Neuron (in vitro differentiated cells): ENCODE measurements at regions not wholly inside any gene's neighbourhood (a gene's known extent, or its start where the extent isn't known, plus 50 kb on each side); places are given as distances from the start of the nearest gene placed in this dataset.
A peak's percentile ranks its signal among the peaks of the same experiment; 100 is the strongest.

ENCODE experiments used
- H2AFZ ChIP-seq: one replicate; pipeline ENCODE4 v1.6.1; 2013; ENCODE audit warnings: low read depth, mild to moderate bottlenecking, inconsistent platforms, low read length, moderate library complexity
- H3K27me3 ChIP-seq: one replicate; pipeline ENCODE4 v1.6.1; 2013; ENCODE audit warnings: low read length; ENCODE audit not compliant: insufficient read depth
- H3K36me3 ChIP-seq: one replicate; pipeline ENCODE4 v1.6.1; 2013; ENCODE audit warnings: low read length; ENCODE audit not compliant: insufficient read depth
- H3K4me1 ChIP-seq: one replicate; pipeline ENCODE4 v1.6.1; 2013; ENCODE audit warnings: low read length; ENCODE audit not compliant: insufficient read depth
- H3K4me3 ChIP-seq: 2 replicates; pipeline ENCODE4 v1.5.1; 2013; ENCODE audit warnings: mild to moderate bottlenecking, low read length, moderate library complexity
- H3K9me3 ChIP-seq: one replicate; pipeline ENCODE4 v1.6.1; 2013; ENCODE audit warnings: low read length

- Histone ChIP-seq H3K36me3 (no peaks in the 10 kb centered on the region), H3K4me3 (no peak overlapping the region), H3K27me3 (no peaks in the 10 kb centered on the region), H3K4me1 (no peaks in the 10 kb centered on the region), H3K9me3 (no peaks in the 10 kb centered on the region), H2AFZ (no peak overlapping the region)
Observed at GRCh38 chr4:132556316-132556715, 592.8 kb upstream of the PCDH10 start.

GRCh38 chr4:132557660-132558059 is 591.4 kb upstream of the PCDH10 start:
- H3K27me3 ChIP-seq, result no peaks in the 10 kb centered on the region
- H2AFZ ChIP-seq, result no peak overlapping the region
- no peaks in the 10 kb centered on the region for H3K36me3 ChIP-seq
- H3K4me1 ChIP-seq, result no peaks in the 10 kb centered on the region
- no peaks in the 10 kb centered on the region for H3K9me3 ChIP-seq
- H3K4me3 ChIP-seq, result no peak overlapping the region

- Histone ChIP-seq H3K9me3 (no peaks in the 10 kb centered on the region), H2AFZ (no peak overlapping the region), H3K4me1 (no peaks in the 10 kb centered on the region), H3K4me3 (no peak overlapping the region), H3K27me3 (no peaks in the 10 kb centered on the region), H3K36me3 (no peaks in the 10 kb centered on the region)
Observed at GRCh38 chr4:132564920-132565319, 584.2 kb upstream of the PCDH10 start.

- Histone ChIP-seq H3K9me3 (no peaks in the 10 kb centered on the region), H3K27me3 (no peaks in the 10 kb centered on the region), H3K4me3 (no peak overlapping the region), H2AFZ (no peak overlapping the region), H3K4me1 (no peaks in the 10 kb centered on the region), H3K36me3 (no peaks in the 10 kb centered on the region)
Observed at GRCh38 chr4:132565542-132565941, 583.6 kb upstream of the PCDH10 start.

GRCh38 chr4:132572210-132572609 is 576.9 kb upstream of the PCDH10 start:
- Histone ChIP-seq H3K4me3 (no peak overlapping the region), H3K36me3 (no peaks in the 10 kb centered on the region), H3K9me3 (no peaks in the 10 kb centered on the region), H3K27me3 (no peaks in the 10 kb centered on the region), H2AFZ (no peak overlapping the region), H3K4me1 (no peaks in the 10 kb centered on the region)

GRCh38 chr4:132587626-132588025 is 561.5 kb upstream of the PCDH10 start:
- Histone ChIP-seq H3K27me3 (no peaks in the 10 kb centered on the region), H3K4me3 (no peak overlapping the region), H2AFZ (no peak overlapping the region), H3K4me1 (no peaks in the 10 kb centered on the region), H3K9me3 (no peaks in the 10 kb centered on the region), H3K36me3 (no peaks in the 10 kb centered on the region)

- no peak overlapping the region for H2AFZ ChIP-seq
- H3K9me3 ChIP-seq, result no peaks in the 10 kb centered on the region
- no peaks in the 10 kb centered on the region for H3K4me1 ChIP-seq
- no peaks in the 10 kb centered on the region for H3K27me3 ChIP-seq
- no peaks in the 10 kb centered on the region for H3K36me3 ChIP-seq
- no peak overlapping the region for H3K4me3 ChIP-seq
Observed at GRCh38 chr4:132592340-132592739, 556.8 kb upstream of the PCDH10 start.

- Histone ChIP-seq H3K4me3 (no peak overlapping the region), H3K9me3 (no peaks in the 10 kb centered on the region), H3K4me1 (no peaks in the 10 kb centered on the region), H3K36me3 (no peaks in the 10 kb centered on the region), H3K27me3 (no peaks in the 10 kb centered on the region), H2AFZ (no peak overlapping the region)
Observed at GRCh38 chr4:132592850-132593249, 556.2 kb upstream of the PCDH10 start.

GRCh38 chr4:132593717-132594400 is 555.2 kb upstream of the PCDH10 start:
- Histone ChIP-seq H3K9me3 (no peaks in the 10 kb centered on the region), H3K4me3 (no peak overlapping the region), H3K36me3 (no peaks in the 10 kb centered on the region), H3K27me3 (no peaks in the 10 kb centered on the region), H2AFZ (no peak overlapping the region), H3K4me1 (no peaks in the 10 kb centered on the region)

GRCh38 chr4:132596186-132596585 is 552.9 kb upstream of the PCDH10 start:
- Histone ChIP-seq H3K36me3 (no peaks in the 10 kb centered on the region), H3K4me1 (no peaks in the 10 kb centered on the region), H3K4me3 (no peak overlapping the region), H2AFZ (no peak overlapping the region), H3K9me3 (no peaks in the 10 kb centered on the region), H3K27me3 (no peaks in the 10 kb centered on the region)

GRCh38 chr4:132605551-132605950 is 543.5 kb upstream of the PCDH10 start:
- Histone ChIP-seq H3K36me3 (no peaks in the 10 kb centered on the region), H2AFZ (peak overlapping the region; percentile 54), H3K9me3 (no peaks in the 10 kb centered on the region), H3K4me3 (no peak overlapping the region), H3K4me1 (peaks cover 2% of the 10 kb centered on the region), H3K27me3 (no peaks in the 10 kb centered on the region)

- no peak overlapping the region for H3K4me3 ChIP-seq
- no peaks in the 10 kb centered on the region for H3K36me3 ChIP-seq
- no peak overlapping the region for H2AFZ ChIP-seq
Observed at GRCh38 chr4:132614682-132615081, 534.4 kb upstream of the PCDH10 start.

GRCh38 chr4:132619968-132620367 is 529.1 kb upstream of the PCDH10 start:
- H3K27me3 ChIP-seq, result no peaks in the 10 kb centered on the region
- H2AFZ ChIP-seq, result no peak overlapping the region
- H3K4me1 ChIP-seq, result no peaks in the 10 kb centered on the region
- no peaks in the 10 kb centered on the region for H3K36me3 ChIP-seq
- no peak overlapping the region for H3K4me3 ChIP-seq
- H3K9me3 ChIP-seq, result peaks cover 2% of the 10 kb centered on the region

More at GRCh38 chr4:132614682-132615081, 534.4 kb upstream of the PCDH10 start:
- H3K9me3 ChIP-seq, result peaks cover 2% of the 10 kb centered on the region
- no peaks in the 10 kb centered on the region for H3K4me1 ChIP-seq
- H3K27me3 ChIP-seq, result no peaks in the 10 kb centered on the region
